NCI-H2196 treated with DMSO at 0.1 percent for 48 hours (cell line): ENCODE measurements at regions not wholly inside any gene's neighbourhood (a gene's known extent, or its start where the extent isn't known, plus 50 kb on each side); places are given as distances from the start of the nearest gene placed in this dataset.
"Not testable (repeated sequence)": the region's sequence is repeated elsewhere in the genome, so short reads cannot be mapped to it uniquely, and the experiment has no call there.

Experiments
- DNase-seq: peaks from one replicate; lab custom pipeline; 2025; ENCODE audit not compliant: unreplicated experiment; lab: John Stamatoyannopoulos, UW

- DNase-seq, result no peak
These were observed 1270.8 kb downstream of the PCDH9 start for GRCh38 chr13:65959305-65959704.

GRCh38 chr13:65946387-65946786, 1283.7 kb downstream of the PCDH9 start:
- no peak for DNase-seq

GRCh38 chr13:65943708-65944107, 1286.4 kb downstream of the PCDH9 start:
- DNase-seq, result no peak

GRCh38 chr13:65943024-65943423, 1287.1 kb downstream of the PCDH9 start:
- no peak for DNase-seq

- no peak for DNase-seq
These were observed 1289.4 kb downstream of the PCDH9 start for GRCh38 chr13:65940720-65941119.

- DNase-seq, result no peak
These were observed 1292.9 kb downstream of the PCDH9 start for GRCh38 chr13:65937251-65937650.

- no peak for DNase-seq
These were observed 1293.9 kb downstream of the PCDH9 start for GRCh38 chr13:65936249-65936648.

GRCh38 chr13:65932587-65933239, 1297.4 kb downstream of the PCDH9 start:
- DNase-seq, result no peak

GRCh38 chr13:65932013-65932412, 1298.1 kb downstream of the PCDH9 start:
- DNase-seq, result no peak

- no peak for DNase-seq
These were observed 1300.7 kb downstream of the PCDH9 start for GRCh38 chr13:65929436-65929835.

GRCh38 chr13:65926750-65927171, 1303.4 kb downstream of the PCDH9 start:
- no peak for DNase-seq

- DNase-seq, result not testable (repeated sequence)
These were observed 1307.3 kb downstream of the PCDH9 start for GRCh38 chr13:65922846-65923245.

- DNase-seq, result no peak
These were observed 1308.2 kb downstream of the PCDH9 start for GRCh38 chr13:65921933-65922332.

GRCh38 chr13:65917731-65918130, 1312.4 kb downstream of the PCDH9 start:
- no peak for DNase-seq

- no peak for DNase-seq
These were observed 1314.9 kb downstream of the PCDH9 start for GRCh38 chr13:65915195-65915594.

- no peak for DNase-seq
These were observed 1315.4 kb downstream of the PCDH9 start for GRCh38 chr13:65914716-65915115.

GRCh38 chr13:65913173-65913572, 1317.0 kb downstream of the PCDH9 start:
- no peak for DNase-seq

- no peak for DNase-seq
These were observed 1317.6 kb downstream of the PCDH9 start for GRCh38 chr13:65912516-65912915.

GRCh38 chr13:65911546-65912193, 1318.5 kb downstream of the PCDH9 start:
- no peak for DNase-seq

GRCh38 chr13:65909501-65909900, 1320.6 kb downstream of the PCDH9 start:
- no peak for DNase-seq

GRCh38 chr13:65907666-65908525, 1322.2 kb downstream of the PCDH9 start:
- no peak for DNase-seq

- DNase-seq, result no peak
These were observed 1328.4 kb downstream of the PCDH9 start for GRCh38 chr13:65901723-65902122.
